Duodenal mucosa (tissue), 2 donors: ENCODE measurements at regions not wholly inside any gene's neighbourhood (a gene's known extent, or its start where the extent isn't known, plus 50 kb on each side); places are given as distances from the start of the nearest gene placed in this dataset.
"Not testable (repeated sequence)": the region's sequence is repeated elsewhere in the genome, so short reads cannot be mapped to it uniquely, and the experiment has no call there.

Experiments
- H3K27ac ChIP-seq: one replicate; pipeline ENCODE4 v1.7.0; 2013; ENCODE audit warnings: low read depth, low read length
- H3K27me3 ChIP-seq, 2 donors: one replicate each; pipeline ENCODE4 v1.7.0; 2013; ENCODE audit warnings: low read length in 2 of 2, control low read depth in 1 of 2; ENCODE audit not compliant: insufficient read depth in 2 of 2, control insufficient read depth in 1 of 2
- H3K36me3 ChIP-seq, 2 donors: one replicate each; pipeline ENCODE4 v1.7.0; 2013; ENCODE audit warnings: low read length in 2 of 2, control low read depth in 1 of 2; ENCODE audit not compliant: insufficient read depth in 2 of 2, control insufficient read depth in 1 of 2
- H3K4me1 ChIP-seq, 2 donors: one replicate each; pipeline ENCODE4 v1.7.0; 2013; ENCODE audit warnings: low read length in 2 of 2, control low read depth in 1 of 2; ENCODE audit not compliant: insufficient read depth in 2 of 2, control insufficient read depth in 1 of 2
- H3K4me3 ChIP-seq, 2 donors: one replicate each; pipeline ENCODE4 v1.7.0; 2013; ENCODE audit warnings: low read length in 2 of 2, low read depth in 1 of 2
- H3K9ac ChIP-seq, 2 donors: one replicate each; pipeline ENCODE4 v1.7.0; 2013; ENCODE audit warnings: low read length in 2 of 2, low read depth in 1 of 2
- H3K9me3 ChIP-seq, 2 donors: one replicate each; pipeline ENCODE4 v1.7.0; 2013; ENCODE audit warnings: low read length in 2 of 2, control low read depth in 1 of 2; ENCODE audit not compliant: control insufficient read depth in 1 of 2

- H3K9ac ChIP-seq, H3K9me3 ChIP-seq, H3K36me3 ChIP-seq, H3K27me3 ChIP-seq, H3K4me1 ChIP-seq, H3K27ac ChIP-seq, H3K4me3 ChIP-seq: not testable (repeated sequence)
Observed at GRCh38 chr1:65542592-65542991, 122.1 kb downstream of the LEPR start.

- not testable (repeated sequence) for H3K4me1 ChIP-seq, H3K27me3 ChIP-seq, H3K9me3 ChIP-seq, H3K4me3 ChIP-seq, H3K9ac ChIP-seq, H3K36me3 ChIP-seq, H3K27ac ChIP-seq
Observed at GRCh38 chr1:65550306-65551010, 130.0 kb downstream of the LEPR start.

- H3K9ac ChIP-seq, H3K9me3 ChIP-seq, H3K27me3 ChIP-seq, H3K4me1 ChIP-seq, H3K27ac ChIP-seq, H3K4me3 ChIP-seq, H3K36me3 ChIP-seq: not testable (repeated sequence)
Observed at GRCh38 chr1:65552484-65552883, 132.0 kb downstream of the LEPR start.

- H3K27ac ChIP-seq, H3K36me3 ChIP-seq, H3K4me3 ChIP-seq, H3K9me3 ChIP-seq, H3K27me3 ChIP-seq, H3K4me1 ChIP-seq, H3K9ac ChIP-seq: not testable (repeated sequence)
Observed at GRCh38 chr1:65554086-65554764, 133.8 kb downstream of the LEPR start.

GRCh38 chr1:65554829-65555228 is 134.4 kb downstream of the LEPR start:
- Histone ChIP-seq H3K9ac (no peak overlapping the region), H3K9me3 (no peaks in the 10 kb centered on the region), H3K4me3 (no peak overlapping the region), H3K4me1 (no peaks in the 10 kb centered on the region), H3K27me3 (no peaks in the 10 kb centered on the region), H3K27ac (no peak overlapping the region), H3K36me3 (no peaks in the 10 kb centered on the region)

GRCh38 chr1:65558215-65558614 is 137.7 kb downstream of the LEPR start:
- H3K4me3 ChIP-seq: no peak overlapping the region
- H3K9ac ChIP-seq: no peak overlapping the region
- H3K36me3 ChIP-seq: no peaks in the 10 kb centered on the region
- H3K27ac ChIP-seq: no peak overlapping the region
- H3K9me3 ChIP-seq: no peaks in the 10 kb centered on the region
- no peaks in the 10 kb centered on the region for H3K27me3 ChIP-seq
- H3K4me1 ChIP-seq: no peaks in the 10 kb centered on the region

GRCh38 chr1:65564493-65564892 is 144.0 kb downstream of the LEPR start:
- Histone ChIP-seq H3K27ac (no peak overlapping the region), H3K27me3 (no peaks in the 10 kb centered on the region), H3K4me3 (no peak overlapping the region), H3K4me1 (no peaks in the 10 kb centered on the region), H3K9me3 (no peaks in the 10 kb centered on the region), H3K36me3 (no peaks in the 10 kb centered on the region), H3K9ac (no peak overlapping the region)

- Histone ChIP-seq H3K36me3 (no peaks in the 10 kb centered on the region), H3K4me3 (no peak overlapping the region), H3K9me3 (no peaks in the 10 kb centered on the region)
Observed at GRCh38 chr1:65568285-65568684, 147.8 kb downstream of the LEPR start.

GRCh38 chr1:65572701-65573421 is 152.4 kb downstream of the LEPR start:
- H3K36me3 ChIP-seq: no peaks in the 10 kb centered on the region
- no peaks in the 10 kb centered on the region for H3K4me1 ChIP-seq
- H3K9me3 ChIP-seq: no peaks in the 10 kb centered on the region
- H3K27ac ChIP-seq: no peak overlapping the region
- no peak overlapping the region for H3K9ac ChIP-seq
- no peak overlapping the region for H3K4me3 ChIP-seq
- H3K27me3 ChIP-seq: no peaks in the 10 kb centered on the region

More at GRCh38 chr1:65568285-65568684, 147.8 kb downstream of the LEPR start:
- Histone ChIP-seq H3K27me3 (no peaks in the 10 kb centered on the region), H3K27ac (no peak overlapping the region), H3K4me1 (no peaks in the 10 kb centered on the region), H3K9ac (no peak overlapping the region)

GRCh38 chr1:65577278-65577677 is 156.8 kb downstream of the LEPR start:
- H3K27ac ChIP-seq: no peak overlapping the region
- no peaks in the 10 kb centered on the region for H3K4me1 ChIP-seq
- no peak overlapping the region for H3K9ac ChIP-seq
- no peak overlapping the region for H3K4me3 ChIP-seq
- no peaks in the 10 kb centered on the region for H3K9me3 ChIP-seq
- H3K27me3 ChIP-seq: no peaks in the 10 kb centered on the region
- no peaks in the 10 kb centered on the region for H3K36me3 ChIP-seq
